H1 (cell line): ENCODE measurements at regions not wholly inside any gene's neighbourhood (a gene's known extent, or its start where the extent isn't known, plus 50 kb on each side); places are given as distances from the start of the nearest gene placed in this dataset.
A peak's percentile ranks its signal among the peaks of the same experiment; 100 is the strongest.

ENCODE experiments used
- CTCF ChIA-PET: fragments of 300-600 bp; sonication (Branson Sonifier 250); formaldehyde crosslinking; loops from one replicate; lab custom pipeline; 2021; ENCODE audit not compliant: partially characterized antibody; lab: Charles Lee
- POLR2A ChIA-PET: fragments of 300-600 bp; sonication (Branson Sonifier 250); formaldehyde crosslinking; loops from one replicate; lab custom pipeline; 2021; ENCODE audit warnings: inconsistent platforms; ENCODE audit not compliant: partially characterized antibody; lab: Charles Lee
- DNase-seq, 2 experiments: peaks; one replicate each; pipeline versions ENCODE4 v3.0.0 to v3.0.0-alpha.2; 2010 to 2022; ENCODE audit warnings: low spot score in 2 of 2, low read depth in 1 of 2, mixed read lengths in 1 of 2
- FAIRE-seq: peaks from 2 replicates; lab custom pipeline; 2011; peaks lifted over from hg19 to GRCh38; lab: Jason Lieb, UNC
- H2AFZ ChIP-seq: 2 replicates; pipeline ENCODE4 v1.8.1; 2012; ENCODE audit warnings: low read length, inconsistent platforms
- H2AK5ac ChIP-seq: 2 replicates; pipeline ENCODE4 v1.6.1; 2013; ENCODE audit warnings: low read depth, low read length
- H2BK120ac ChIP-seq: replicated peaks from 2 replicates; pipeline ENCODE3; 2013; ENCODE audit warnings: low read depth, low read length, inconsistent platforms
- H2BK12ac ChIP-seq: 2 replicates; pipeline ENCODE4 v1.6.1; 2013; ENCODE audit warnings: low read depth, low read length
- H2BK15ac ChIP-seq: 2 replicates; pipeline ENCODE4 v1.6.1; 2013; ENCODE audit warnings: low read length
- H2BK20ac ChIP-seq: 2 replicates; pipeline ENCODE4 v1.6.1; 2013; ENCODE audit warnings: low read length
- H2BK5ac ChIP-seq: 2 replicates; pipeline ENCODE4 v1.6.1; 2013; ENCODE audit warnings: low read depth, low read length
- H3K14ac ChIP-seq: 2 replicates; pipeline ENCODE4 v1.6.1; 2013; ENCODE audit warnings: inconsistent platforms; ENCODE audit not compliant: insufficient read length
- H3K18ac ChIP-seq: 2 replicates; pipeline ENCODE4 v1.6.1; 2013; ENCODE audit warnings: low read length; ENCODE audit errors: extremely low read depth
- H3K23ac ChIP-seq: 2 replicates; pipeline ENCODE4 v1.6.1; 2013; ENCODE audit warnings: inconsistent platforms; ENCODE audit not compliant: insufficient read length
- H3K23me2 ChIP-seq: 2 replicates; pipeline ENCODE4 v1.6.1; 2013; ENCODE audit warnings: low read depth, low read length
- H3K27ac ChIP-seq: 2 replicates; pipeline ENCODE4 v1.6.1; 2011; ENCODE audit warnings: low read depth, low read length, inconsistent platforms
- H3K27me3 ChIP-seq, 4 experiments: replicated peaks in 1 of 4; 1 replicate in 1 of 4; 2 replicates in 3 of 4; pipeline versions ENCODE4 v1.6.1 to v1.8.1; 2011 to 2013; ENCODE audit warnings: low read length in 3 of 4, mild to moderate bottlenecking in 3 of 4, inconsistent platforms in 2 of 4, mixed read lengths in 2 of 4, moderate library complexity in 1 of 4; ENCODE audit not compliant: control insufficient read depth in 3 of 4, insufficient read depth in 3 of 4; ENCODE audit errors: extremely low read depth in 1 of 4
- H3K36me3 ChIP-seq, 4 experiments: 2 replicates each; pipeline versions ENCODE4 v1.6.1 to v1.8.1; 2011 to 2013; ENCODE audit warnings: mild to moderate bottlenecking in 4 of 4, low read length in 3 of 4, moderate library complexity in 2 of 4, control low read depth in 1 of 4, inconsistent platforms in 1 of 4; ENCODE audit not compliant: insufficient read depth in 4 of 4, control insufficient read depth in 2 of 4
- H3K4ac ChIP-seq: replicated peaks from 2 replicates; pipeline ENCODE3; 2013; ENCODE audit warnings: low read length, low read depth, mixed read lengths, inconsistent platforms; ENCODE audit not compliant: insufficient read length
- H3K4me1 ChIP-seq, 4 experiments: replicated peaks in 1 of 4; 1 replicate in 1 of 4; 2 replicates in 3 of 4; pipeline versions ENCODE4 v1.6.1 to v1.8.1; 2011 to 2013; ENCODE audit warnings: low read length in 3 of 4, inconsistent platforms in 2 of 4, mixed read lengths in 1 of 4; ENCODE audit not compliant: insufficient read depth in 4 of 4, control insufficient read depth in 3 of 4
- H3K4me2 ChIP-seq, 2 experiments: 2 replicates each; pipeline versions ENCODE4 v1.6.1 to v1.8.1; 2011 to 2013; ENCODE audit warnings: low read depth in 2 of 2, low read length in 2 of 2, control low read depth in 1 of 2, inconsistent platforms in 1 of 2, mild to moderate bottlenecking in 1 of 2; ENCODE audit not compliant: insufficient read depth in 1 of 2
- H3K4me3 ChIP-seq, 4 experiments: fragments of 200-600, 300-600 bp in 1 of 4; sonication (generic), shearing (Covaris generic), sonication (Bioruptor Twin) in 1 of 4; 2 replicates each; pipeline versions ENCODE4 v1.5.1 to v1.8.1; 2011 to 2016; ENCODE audit warnings: low read length in 4 of 4, low read depth in 3 of 4, control low read depth in 2 of 4, inconsistent platforms in 2 of 4, mild to moderate bottlenecking in 2 of 4, mixed read lengths in 1 of 4, moderate library complexity in 1 of 4; ENCODE audit not compliant: insufficient read depth in 2 of 4; ENCODE audit errors: extremely low read depth in 1 of 4
- H3K56ac ChIP-seq: replicated peaks from 2 replicates; pipeline ENCODE3; 2013; ENCODE audit warnings: low read depth, mild to moderate bottlenecking, mixed read lengths, low read length, inconsistent platforms; ENCODE audit not compliant: insufficient read length
- H3K79me1 ChIP-seq: 2 replicates; pipeline ENCODE4 v1.6.1; 2013; ENCODE audit warnings: low read depth, low read length, control low read depth
- H3K79me2 ChIP-seq, 2 experiments: 2 replicates each; pipeline versions ENCODE4 v1.6.1 to v1.8.1; 2012 to 2013; ENCODE audit warnings: low read length in 2 of 2, mild to moderate bottlenecking in 2 of 2, inconsistent platforms in 1 of 2; ENCODE audit not compliant: insufficient read depth in 2 of 2, control insufficient read depth in 1 of 2
- H3K9ac ChIP-seq, 4 experiments: replicated peaks in 1 of 4; 1 replicate in 1 of 4; 2 replicates in 3 of 4; pipeline versions ENCODE4 v1.6.1 to v1.8.1; 2011 to 2013; ENCODE audit warnings: low read depth in 3 of 4, low read length in 3 of 4, control low read depth in 2 of 4, mild to moderate bottlenecking in 2 of 4, moderate library complexity in 2 of 4, inconsistent platforms in 1 of 4; ENCODE audit errors: extremely low read depth in 1 of 4
- H3K9me3 ChIP-seq, 2 experiments: 2 replicates each; pipeline versions ENCODE4 v1.6.1 to v1.8.1; 2012 to 2013; ENCODE audit warnings: mild to moderate bottlenecking in 2 of 2, moderate library complexity in 2 of 2, control low read depth in 1 of 2, inconsistent platforms in 1 of 2, low read depth in 1 of 2, low read length in 1 of 2, mixed read lengths in 1 of 2; ENCODE audit not compliant: insufficient read depth in 2 of 2
- H4K20me1 ChIP-seq, 2 experiments: replicated peaks in 1 of 2; 2 replicates each; pipeline versions ENCODE3 to v1.8.1; 2011 to 2013; ENCODE audit warnings: inconsistent platforms in 2 of 2, low read length in 2 of 2, mild to moderate bottlenecking in 1 of 2; ENCODE audit not compliant: insufficient read depth in 2 of 2, control insufficient read depth in 1 of 2
- H4K5ac ChIP-seq: 2 replicates; pipeline ENCODE4 v1.6.1; 2013; ENCODE audit warnings: low read length, low read depth, mixed read lengths, inconsistent platforms; ENCODE audit not compliant: insufficient read length
- H4K8ac ChIP-seq: 2 replicates; pipeline ENCODE4 v1.8.0; 2013; ENCODE audit warnings: mild to moderate bottlenecking, moderate library complexity, low read length, inconsistent platforms; ENCODE audit not compliant: insufficient read depth; ENCODE audit errors: extremely low read depth
- H4K91ac ChIP-seq: replicated peaks from 2 replicates; pipeline ENCODE3; 2013; ENCODE audit warnings: low read length, mixed read lengths, inconsistent platforms; ENCODE audit not compliant: insufficient read length
- BRCA1 ChIP-seq: IDR thresholded peaks from 2 replicates; pipeline ENCODE4 v1.6.1; 2012; ENCODE audit warnings: low read depth, low read length, improper control_type of control experiment
- JUN ChIP-seq: IDR thresholded peaks from 2 replicates; pipeline ENCODE4 v1.6.1; 2011; ENCODE audit warnings: low read depth, mild to moderate bottlenecking, improper control_type of control experiment, low read length
- KDM1A ChIP-seq: fragments of 200-600, 300-600 bp; sonication (generic); IDR thresholded peaks from 2 replicates; pipeline ENCODE4 v1.7.1; 2016; ENCODE audit warnings: mild to moderate bottlenecking, low read length, borderline replicate concordance
- KDM4A ChIP-seq: IDR thresholded peaks from one replicate; pipeline ENCODE4 v1.7.1; 2012; ENCODE audit warnings: low read depth, mild to moderate bottlenecking, moderate library complexity, low read length, inconsistent platforms; ENCODE audit not compliant: severe bottlenecking
- MAFK ChIP-seq: IDR thresholded peaks from 2 replicates; pipeline ENCODE4 v1.6.1; 2012; ENCODE audit warnings: low read depth, mild to moderate bottlenecking, improper control_type of control experiment, low read length
- SIRT6 ChIP-seq: IDR thresholded peaks from one replicate; pipeline ENCODE4 v1.7.1; 2012; ENCODE audit warnings: low read length, inconsistent platforms
- SP4 ChIP-seq: IDR thresholded peaks from 2 replicates; pipeline ENCODE4 v1.6.1; 2012; ENCODE audit warnings: low read length, inconsistent platforms
- TAF7 ChIP-seq: optimal IDR thresholded peaks from 2 replicates; pipeline ENCODE3; 2011; ENCODE audit warnings: low read depth, mild to moderate bottlenecking, inconsistent platforms, low read length, moderate library complexity, borderline replicate concordance
- TBP ChIP-seq: IDR thresholded peaks from 2 replicates; pipeline ENCODE4 v1.6.1; 2011; ENCODE audit warnings: low read depth, low read length, improper control_type of control experiment
- TCF12 ChIP-seq: IDR thresholded peaks from 2 replicates; pipeline ENCODE4 v1.6.1; 2011; ENCODE audit warnings: low read depth, mild to moderate bottlenecking, low read length
- TEAD4 ChIP-seq: IDR thresholded peaks from 2 replicates; pipeline ENCODE4 v1.6.1; 2012; ENCODE audit warnings: low read depth, low read length, inconsistent platforms, mixed read lengths
- USF2 ChIP-seq: IDR thresholded peaks from 2 replicates; pipeline ENCODE4 v1.6.1; 2011; ENCODE audit warnings: low read length, improper control_type of control experiment
- ZNF274 ChIP-seq: IDR thresholded peaks from 2 replicates; pipeline ENCODE4 v1.7.0; 2012; ENCODE audit warnings: low read length, borderline replicate concordance; ENCODE audit errors: extremely low read depth
- WGBS, 2 experiments: shearing (Covaris generic) in 1 of 2; methylation state at CpG; one replicate each; pipeline versions ENCODE4 v1.1.6 to v1.1.7; 2013 to 2015; ENCODE audit warnings: low lambda C conversion rate in 2 of 2, mixed read lengths in 2 of 2, inconsistent platforms in 1 of 2, low coverage in 1 of 2, missing lambda C conversion rate in 1 of 2; ENCODE audit not compliant: insufficient replicate concordance in 2 of 2, insufficient coverage in 1 of 2, insufficient read length in 1 of 2; ENCODE audit errors: extremely low coverage in 1 of 2, missing lambda C conversion rate in 1 of 2; 5-methylcytosine and 5-hydroxymethylcytosine counted together
- TF ChIP-seq, protein P1 (sequence below): IDR thresholded peaks from 2 replicates; pipeline ENCODE4 v1.6.1; 2011; ENCODE audit warnings: low read depth, mild to moderate bottlenecking, low read length; ENCODE audit not compliant: insufficient read depth

- Histone ChIP-seq H2BK120ac (no peak overlapping the region), H2AFZ (no peak overlapping the region), H2BK5ac (no peak overlapping the region), H3K4me1 (no peaks in the 10 kb centered on the region), H3K36me3 (no peaks in the 10 kb centered on the region), H3K23ac (no peak overlapping the region), H4K20me1 (no peaks in the 10 kb centered on the region), H3K23me2 (no peaks in the 10 kb centered on the region), H4K5ac (no peak overlapping the region), H3K9ac (no peak overlapping the region), H3K4me2 (no peak overlapping the region), H3K79me2 (no peaks in the 10 kb centered on the region), H2AK5ac (no peak overlapping the region), H3K9me3 (no peaks in the 10 kb centered on the region), H3K4me3 (no peak overlapping the region), H3K27ac (no peak overlapping the region), H2BK15ac (no peak overlapping the region), H3K79me1 (no peaks in the 10 kb centered on the region), H2BK20ac (no peak overlapping the region), H3K56ac (no peak overlapping the region), H4K8ac (no peak overlapping the region), H4K91ac (peak overlapping the region; percentile 7), H2BK12ac (no peak overlapping the region), H3K14ac (no peak overlapping the region), H3K27me3 (no peaks in the 10 kb centered on the region), H3K4ac (no peak overlapping the region), H3K18ac (peak overlapping the region; percentile 43; the same call in 1 of the 2 replicates)
- 89% methylated on average over 4 of the region's 4 CpGs; no CpG with 5 or more reads in 1 of the 2 experiments for WGBS, 2 experiments
- FAIRE-seq (no peak), DNase-seq (no peak)
- ChIA-PET POLR2A (no interaction called here), CTCF (no interaction called here)
- TF ChIP-seq MAFK (no peak), TAF7 (no peak), SIRT6 (no peak), JUN (no peak), BRCA1 (no peak), TEAD4 (no peak), KDM4A (no peak), SP4 (no peak), ZNF274 (no peak), USF2 (no peak), KDM1A (no peak), TCF12 (no peak), TBP (no peak)
- TF ChIP-seq, protein P1, sequence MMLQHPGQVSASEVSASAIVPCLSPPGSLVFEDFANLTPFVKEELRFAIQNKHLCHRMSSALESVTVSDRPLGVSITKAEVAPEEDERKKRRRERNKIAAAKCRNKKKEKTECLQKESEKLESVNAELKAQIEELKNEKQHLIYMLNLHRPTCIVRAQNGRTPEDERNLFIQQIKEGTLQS, result no peak
Measured at GRCh38 chr4:123484291-123484926, 87.8 kb downstream of the SPRY1 start.
